ENCODE measurements at regions not wholly inside any gene's neighbourhood (a gene's known extent, or its start where the extent isn't known, plus 50 kb on each side); places are given as distances from the start of the nearest gene placed in this dataset.

GRCh38 chr2:101546376-101547058, 71.6 kb upstream of the RFX8 start:
- Histone ChIP-seq H3K36me3 (ENCODE audit: control insufficient read depth, insufficient read depth, low read length) (no peaks in the 10 kb centered on the region), H3K27me3 (ENCODE audit: control insufficient read depth, insufficient read depth, low read length) (no peaks in the 10 kb centered on the region), H3K4me3 (ENCODE audit: low read depth, low read length) (no peak overlapping the region)
- no peak for TF ChIP-seq CTCF (IDR thresholded peaks at IDR 0.05; ENCODE audit: insufficient read depth, low read length, severe bottlenecking)
- FAIRE-seq (no peak), DNase-seq (ENCODE audit: low read depth) (peak; percentile 79)

- no peak for DNase-seq (ENCODE audit: low read depth)
These were observed 71.0 kb upstream of the RFX8 start for GRCh38 chr2:101545950-101546349.

GRCh38 chr2:101540518-101540917, 65.6 kb upstream of the RFX8 start:
- peak; percentile 66 for DNase-seq (ENCODE audit: low read depth)
- Histone ChIP-seq H3K4me3 (ENCODE audit: low read depth, low read length) (no peak overlapping the region), H3K36me3 (ENCODE audit: control insufficient read depth, insufficient read depth, low read length) (no peaks in the 10 kb centered on the region), H3K27me3 (ENCODE audit: control insufficient read depth, insufficient read depth, low read length) (no peaks in the 10 kb centered on the region)
- no peak for FAIRE-seq
- TF ChIP-seq CTCF (IDR thresholded peaks at IDR 0.05; ENCODE audit: insufficient read depth, low read length, severe bottlenecking): no peak

More at GRCh38 chr2:101545950-101546349, 71.0 kb upstream of the RFX8 start:
- Histone ChIP-seq H3K27me3 (ENCODE audit: control insufficient read depth, insufficient read depth, low read length) (no peaks in the 10 kb centered on the region), H3K4me3 (ENCODE audit: low read depth, low read length) (no peak overlapping the region), H3K36me3 (ENCODE audit: control insufficient read depth, insufficient read depth, low read length) (no peaks in the 10 kb centered on the region)
- no peak for FAIRE-seq
- TF ChIP-seq CTCF (IDR thresholded peaks at IDR 0.05; ENCODE audit: insufficient read depth, low read length, severe bottlenecking): no peak

GRCh38 chr2:101538076-101538475, 63.2 kb upstream of the RFX8 start:
- Histone ChIP-seq H3K36me3 (ENCODE audit: control insufficient read depth, insufficient read depth, low read length) (no peaks in the 10 kb centered on the region), H3K27me3 (ENCODE audit: control insufficient read depth, insufficient read depth, low read length) (no peaks in the 10 kb centered on the region), H3K4me3 (ENCODE audit: low read depth, low read length) (no peak overlapping the region)
- DNase-seq (ENCODE audit: low read depth) (no peak), FAIRE-seq (no peak)
- no peak for TF ChIP-seq CTCF (IDR thresholded peaks at IDR 0.05; ENCODE audit: insufficient read depth, low read length, severe bottlenecking)

GRCh38 chr2:101534149-101534611, 59.3 kb upstream of the RFX8 start:
- Histone ChIP-seq H3K36me3 (ENCODE audit: control insufficient read depth, insufficient read depth, low read length) (no peaks in the 10 kb centered on the region), H3K27me3 (ENCODE audit: control insufficient read depth, insufficient read depth, low read length) (no peaks in the 10 kb centered on the region), H3K4me3 (ENCODE audit: low read depth, low read length) (no peak overlapping the region)
- no peak for FAIRE-seq
- no peak for TF ChIP-seq CTCF (IDR thresholded peaks at IDR 0.05; ENCODE audit: insufficient read depth, low read length, severe bottlenecking)
- no peak for DNase-seq (ENCODE audit: low read depth)
